Stimulated activated CD8-positive, alpha-beta memory T cell treated with anti-CD3 and anti-CD28 coated beads, Interleukin-12 subunit alpha, Interleukin-12 subunit beta, amount 100 ng/mL, for 24 hours (primary cell): ENCODE measurements at regions not wholly inside any gene's neighbourhood (a gene's known extent, or its start where the extent isn't known, plus 50 kb on each side); places are given as distances from the start of the nearest gene placed in this dataset.

Source experiments
- DNase-seq: peaks from one replicate; pipeline ENCODE4 v3.0.0-alpha.2; 2020; ENCODE audit errors: extremely low read depth

DNA sequence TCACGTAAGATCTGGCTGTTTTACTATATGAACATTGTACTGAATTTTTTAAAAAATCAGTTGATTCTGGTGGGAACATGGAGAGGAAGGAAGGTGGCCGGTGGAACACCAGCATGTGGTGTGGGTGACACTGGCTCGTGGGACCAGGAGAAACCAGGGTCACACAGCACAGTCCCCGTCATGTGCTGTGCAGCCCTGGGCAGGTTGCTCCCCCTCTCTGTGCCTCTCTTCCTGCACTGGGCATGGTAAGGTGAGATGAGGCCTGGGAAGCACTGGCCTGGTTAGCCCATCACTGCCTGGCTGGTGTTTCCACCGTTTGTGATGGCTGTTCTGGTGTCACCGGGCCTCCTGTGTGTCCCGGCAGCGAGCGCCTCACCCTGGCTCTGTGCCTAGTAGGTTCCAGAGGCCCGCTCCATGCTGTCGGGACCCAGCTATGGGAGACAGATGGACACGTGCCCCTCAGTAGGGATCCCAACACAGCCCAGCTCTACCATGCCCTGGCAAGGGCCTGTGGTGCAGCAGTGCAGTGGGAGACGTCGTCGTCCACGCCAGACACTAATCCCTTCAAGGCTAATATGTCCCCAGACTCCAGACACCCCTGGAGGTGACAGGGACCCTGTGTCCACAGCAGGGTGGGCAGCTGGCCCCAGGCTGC is 88.2 kb upstream of the LINC01488 start:
- DNase-seq: no peak

DNA sequence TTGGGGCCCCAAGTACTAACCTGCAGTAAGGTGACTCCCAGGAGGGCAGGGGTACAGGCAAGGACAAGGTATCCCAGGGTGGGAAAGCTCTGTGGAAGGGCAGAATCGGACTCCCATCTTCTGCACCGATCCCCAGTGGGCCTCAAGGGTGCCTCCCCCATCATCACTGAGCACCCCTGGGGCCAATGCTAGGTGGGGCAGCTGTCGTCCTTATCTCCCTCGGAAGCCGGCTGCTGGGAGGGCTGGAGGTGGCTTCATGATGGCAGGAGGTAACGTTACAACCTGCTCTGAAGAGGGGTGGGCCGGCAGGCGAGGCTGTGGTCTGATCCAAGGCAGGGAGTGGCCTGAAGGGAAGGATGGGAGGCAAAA is 87.6 kb upstream of the LINC01488 start:
- no peak for DNase-seq

DNA sequence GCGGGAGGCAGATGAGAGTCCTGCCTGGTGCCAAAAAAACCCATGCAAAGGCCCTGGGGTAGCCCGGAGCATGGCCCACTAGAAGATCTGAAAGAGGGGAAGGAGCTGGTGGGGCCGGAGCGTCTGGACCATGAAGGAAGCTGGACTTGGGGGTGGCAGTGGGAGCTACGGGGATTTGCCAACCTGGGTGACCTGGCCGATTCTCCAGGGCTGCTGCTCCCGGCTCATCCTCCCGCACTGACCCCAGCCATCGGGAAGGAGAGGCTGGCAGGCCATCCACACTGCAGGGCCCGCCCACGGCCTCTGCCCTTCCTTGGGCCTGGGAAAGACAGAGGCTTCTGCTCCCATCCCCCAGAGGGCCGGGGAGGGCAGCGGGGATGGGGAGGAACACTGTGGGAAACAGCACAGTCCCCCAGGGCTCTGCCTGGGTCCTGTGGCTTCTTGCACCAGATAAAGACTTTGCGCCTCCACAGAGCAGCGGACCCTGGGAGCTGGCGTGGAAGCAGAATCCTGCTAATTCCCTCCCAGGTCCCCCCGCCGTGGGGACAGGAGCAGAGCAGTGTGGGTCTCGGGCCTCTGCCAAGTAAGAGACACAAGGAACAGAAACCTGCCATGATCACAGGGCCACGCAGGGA is 87.1 kb upstream of the LINC01488 start:
- no peak for DNase-seq

DNA sequence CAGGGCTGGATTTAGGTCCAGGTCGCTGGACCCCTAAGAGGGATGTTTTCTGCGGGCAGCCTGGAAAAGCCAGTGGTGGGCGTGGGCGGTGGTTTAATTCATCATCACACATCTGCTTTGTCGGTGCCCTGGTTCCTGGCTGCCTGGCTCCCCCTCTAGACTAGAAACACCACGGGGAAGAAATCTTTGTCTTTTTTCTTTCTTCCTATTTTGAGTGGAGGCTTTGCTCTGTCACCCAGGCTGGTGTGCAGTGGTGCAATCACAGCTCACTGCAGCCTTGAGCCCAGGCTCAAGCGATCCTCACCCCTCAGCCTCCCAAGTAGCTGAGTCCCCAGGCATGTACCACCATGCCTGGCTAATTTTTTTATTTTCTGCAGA is 86.6 kb upstream of the LINC01488 start:
- DNase-seq: no peak

DNA sequence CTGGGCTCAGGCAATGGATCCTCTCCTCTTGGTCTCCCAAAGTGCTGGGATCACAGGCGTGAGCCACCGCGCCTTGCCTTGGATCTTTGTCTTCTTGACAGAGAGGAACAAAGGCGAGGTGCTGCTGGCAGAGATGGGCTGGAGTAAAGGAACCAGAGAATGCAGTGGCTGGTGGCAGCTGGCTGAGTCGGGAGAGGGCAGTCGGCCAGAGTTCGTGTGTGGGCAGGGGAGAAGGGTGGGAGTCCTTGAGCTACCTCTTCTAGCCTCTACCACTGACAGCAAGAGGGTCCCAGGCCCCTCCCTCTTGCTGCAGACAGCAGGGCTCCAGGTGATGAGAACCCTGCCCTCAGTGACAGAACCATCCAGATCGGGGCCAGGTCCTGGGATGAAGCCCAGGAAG is 86.2 kb upstream of the LINC01488 start:
- no peak for DNase-seq

DNA sequence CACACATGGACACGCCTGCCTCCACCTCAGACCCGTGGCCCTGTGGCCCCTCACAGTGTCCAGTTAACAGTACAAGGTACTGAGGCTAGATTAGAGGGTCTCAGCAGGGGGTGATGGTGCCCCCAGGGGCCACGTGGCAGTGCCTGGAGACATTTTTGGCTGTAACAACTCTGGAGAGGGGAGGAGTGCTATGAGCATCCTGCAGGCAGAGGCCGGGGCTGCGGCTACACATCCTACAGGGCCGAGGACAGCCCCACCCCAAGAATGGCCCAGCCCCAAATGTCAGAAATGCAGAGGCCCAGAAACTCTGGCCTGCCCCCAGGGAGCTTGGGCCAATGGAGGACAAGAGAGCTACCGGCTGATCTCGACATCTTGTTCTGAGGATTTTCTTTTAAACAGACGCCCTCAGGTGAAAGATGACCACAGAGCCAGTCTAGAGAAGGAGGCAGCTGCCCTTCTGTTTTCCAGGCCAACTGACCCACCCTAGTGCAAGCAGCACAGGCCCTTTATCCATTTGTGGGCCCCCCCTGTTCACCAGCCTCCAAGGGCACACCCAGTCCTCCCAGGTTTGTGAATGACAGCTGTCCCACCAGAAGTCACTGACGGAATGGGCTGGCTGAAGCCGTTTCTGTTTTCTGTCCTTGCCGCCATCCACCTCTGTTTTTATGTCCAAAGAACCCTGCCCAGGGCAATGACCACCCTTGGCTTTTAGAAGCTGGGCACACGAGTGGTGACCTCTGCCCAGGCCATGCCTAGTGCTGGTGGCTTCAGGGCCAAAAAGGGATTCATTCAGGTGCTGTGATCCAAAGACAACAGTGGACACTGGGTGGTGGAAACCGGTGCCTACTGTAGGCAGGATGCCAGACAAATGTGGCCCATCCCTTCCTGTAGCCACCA is 85.2 kb upstream of the LINC01488 start:
- no peak for DNase-seq

DNA sequence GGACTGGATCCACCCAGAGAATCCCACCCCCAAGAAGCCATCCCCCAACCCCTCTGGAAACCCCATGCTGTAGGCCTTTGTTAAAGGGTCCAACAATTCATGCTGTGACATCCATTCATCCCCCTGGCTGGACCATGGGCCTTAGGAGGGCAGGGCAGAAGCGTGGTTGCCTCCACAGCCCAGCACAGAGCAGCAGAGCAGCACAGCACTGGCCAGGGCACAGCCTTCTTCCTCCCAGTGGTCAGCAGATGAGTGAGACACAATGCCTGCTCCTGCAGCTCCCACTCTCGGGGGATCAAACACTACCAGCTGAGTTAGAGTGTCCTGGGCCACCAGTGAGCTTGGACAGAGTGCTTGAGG is 84.5 kb upstream of the LINC01488 start:
- no peak for DNase-seq

DNA sequence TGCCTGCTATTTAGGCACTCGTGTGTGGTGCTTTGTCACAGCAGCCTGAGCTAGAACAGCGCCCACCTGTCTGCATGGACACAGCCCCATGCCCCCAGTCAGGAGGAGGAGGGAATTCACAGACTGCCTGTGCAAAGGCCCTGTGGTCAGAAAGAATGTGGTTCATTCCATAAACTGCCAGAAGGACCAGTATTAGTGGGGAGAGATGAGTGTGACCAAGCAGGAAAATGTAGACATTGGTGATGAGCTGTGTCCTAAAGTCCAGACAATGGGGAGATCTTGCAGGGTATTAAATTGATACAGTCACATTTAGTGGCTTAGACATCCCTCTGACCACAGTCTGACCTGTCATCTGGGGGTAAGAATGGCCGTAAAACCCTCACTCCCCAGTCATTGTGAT is 83.7 kb upstream of the LINC01488 start:
- DNase-seq: no peak

DNA sequence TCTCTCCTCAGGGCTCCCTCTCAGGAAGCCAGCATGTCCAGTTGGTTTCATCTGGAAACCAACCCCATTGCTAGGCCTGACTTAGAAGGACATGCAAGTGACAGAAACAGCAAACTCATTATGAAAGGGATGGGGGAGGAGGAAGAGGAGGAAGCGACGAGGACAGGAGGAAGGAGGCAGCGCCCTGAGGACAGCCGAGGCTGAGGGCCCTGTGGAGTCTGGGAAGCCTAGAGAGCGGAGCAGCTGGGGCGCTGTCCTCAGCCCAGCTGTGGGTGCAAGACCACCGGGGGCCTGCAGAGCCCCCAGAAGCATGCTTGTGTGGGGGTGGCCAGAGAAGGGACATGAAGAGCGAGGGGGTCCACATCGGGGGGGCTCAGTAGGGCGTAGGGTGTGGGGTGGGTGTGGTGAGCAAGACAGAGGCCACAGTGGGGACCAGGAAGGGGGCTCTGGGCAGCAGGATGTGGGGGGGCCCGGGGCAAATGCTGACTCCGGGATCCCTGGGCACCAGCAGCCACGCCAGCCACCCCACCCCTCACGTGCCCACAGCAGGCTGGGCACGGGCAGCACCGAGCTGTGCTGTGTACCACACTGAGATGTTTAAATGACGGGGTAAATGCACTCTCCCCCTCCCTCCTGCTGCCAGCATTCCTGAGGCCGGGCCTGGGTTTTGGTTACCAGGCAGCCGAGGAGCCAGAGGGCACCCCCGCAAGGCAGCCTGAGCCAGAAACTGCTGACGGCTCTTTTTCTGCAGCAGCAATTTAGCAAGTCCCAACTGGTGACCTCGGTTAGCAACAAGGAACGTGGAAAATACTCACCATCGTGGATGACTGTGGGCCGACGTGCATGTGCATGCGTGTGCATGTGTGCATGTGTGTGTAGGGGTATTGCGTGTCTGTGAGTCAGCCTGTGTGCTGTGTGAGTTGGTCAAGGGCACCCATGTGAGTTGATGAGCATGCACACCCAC is 82.7 kb upstream of the LINC01488 start:
- DNase-seq: no peak

DNA sequence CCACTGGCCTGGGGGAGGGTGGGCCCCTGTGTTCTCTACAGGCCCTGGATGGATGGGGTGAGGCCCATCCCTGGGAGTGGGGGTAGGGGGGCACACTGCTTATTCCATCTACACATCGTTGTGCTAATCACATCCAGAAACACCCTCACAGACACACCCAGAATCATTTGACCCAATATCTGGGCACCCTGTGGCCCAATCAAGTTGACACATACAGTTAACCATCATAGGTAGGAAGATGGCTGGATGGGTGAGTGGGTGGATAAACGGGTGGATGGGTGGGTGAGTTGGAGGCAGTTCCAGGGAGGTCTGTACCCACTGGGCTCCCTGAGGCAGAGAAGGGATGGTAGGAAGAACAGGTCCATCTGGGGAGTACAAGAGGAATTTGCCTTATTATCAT is 81.3 kb upstream of the LINC01488 start:
- no peak for DNase-seq

DNA sequence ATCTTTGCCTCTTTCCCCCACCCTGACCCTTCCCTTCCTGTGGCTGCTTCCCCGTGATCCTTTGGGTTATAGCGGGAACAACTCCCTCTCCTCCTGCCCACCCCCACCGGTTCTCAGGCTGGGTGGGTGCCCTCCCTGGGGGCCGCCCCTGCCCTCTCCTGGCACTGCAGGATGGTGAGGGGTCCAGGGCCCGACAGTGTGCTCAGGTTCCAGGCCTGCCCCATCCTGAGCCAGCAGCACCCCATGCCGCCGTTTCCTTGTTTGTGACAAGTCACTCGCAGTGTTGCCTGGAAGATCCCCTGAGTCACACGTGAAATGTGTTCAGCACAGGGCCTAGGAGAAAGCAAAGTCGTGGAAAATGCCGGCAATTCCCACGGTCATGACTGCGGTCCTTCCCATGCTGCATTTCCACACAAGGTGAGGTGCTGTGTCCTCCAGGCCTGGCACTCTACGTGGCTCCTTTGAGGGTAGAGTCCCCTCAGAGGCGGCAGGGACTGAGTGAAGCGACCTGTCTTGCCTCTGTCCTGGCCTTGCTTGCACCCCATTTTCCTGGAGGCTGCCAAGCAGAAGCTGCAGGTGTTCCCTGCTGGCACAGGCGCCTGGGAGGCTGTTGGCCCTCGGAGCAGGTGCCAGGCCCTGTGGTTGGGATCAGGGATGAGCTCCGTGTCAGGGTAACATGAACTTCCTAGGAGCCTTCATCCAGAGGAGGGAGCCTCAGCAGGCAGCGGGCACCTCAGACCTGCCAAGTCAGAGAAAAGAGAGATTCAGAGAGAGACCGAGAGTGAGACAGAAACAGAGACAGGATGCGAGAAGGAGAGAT is 80.5 kb upstream of the LINC01488 start:
- DNase-seq: no peak

DNA sequence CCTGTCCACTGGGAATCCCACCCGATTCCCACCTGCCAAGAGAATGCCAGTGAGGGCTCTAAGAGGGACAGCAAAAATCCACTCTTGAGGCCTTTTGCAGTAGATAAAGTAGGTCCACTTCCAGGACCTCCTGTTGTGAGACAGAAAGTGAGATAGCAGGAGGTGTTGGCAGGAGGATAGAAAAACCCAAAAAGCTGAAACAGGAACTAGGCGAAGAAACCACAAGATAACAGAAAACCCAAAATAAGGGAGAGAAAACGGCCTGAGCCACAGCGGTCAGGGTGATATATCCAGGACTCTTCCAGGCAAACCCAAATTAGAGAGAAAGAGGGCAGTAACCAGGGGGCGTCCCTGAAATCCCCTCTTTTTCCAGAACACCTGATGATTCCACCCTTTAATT is 79.7 kb upstream of the LINC01488 start:
- DNase-seq: no peak

DNA sequence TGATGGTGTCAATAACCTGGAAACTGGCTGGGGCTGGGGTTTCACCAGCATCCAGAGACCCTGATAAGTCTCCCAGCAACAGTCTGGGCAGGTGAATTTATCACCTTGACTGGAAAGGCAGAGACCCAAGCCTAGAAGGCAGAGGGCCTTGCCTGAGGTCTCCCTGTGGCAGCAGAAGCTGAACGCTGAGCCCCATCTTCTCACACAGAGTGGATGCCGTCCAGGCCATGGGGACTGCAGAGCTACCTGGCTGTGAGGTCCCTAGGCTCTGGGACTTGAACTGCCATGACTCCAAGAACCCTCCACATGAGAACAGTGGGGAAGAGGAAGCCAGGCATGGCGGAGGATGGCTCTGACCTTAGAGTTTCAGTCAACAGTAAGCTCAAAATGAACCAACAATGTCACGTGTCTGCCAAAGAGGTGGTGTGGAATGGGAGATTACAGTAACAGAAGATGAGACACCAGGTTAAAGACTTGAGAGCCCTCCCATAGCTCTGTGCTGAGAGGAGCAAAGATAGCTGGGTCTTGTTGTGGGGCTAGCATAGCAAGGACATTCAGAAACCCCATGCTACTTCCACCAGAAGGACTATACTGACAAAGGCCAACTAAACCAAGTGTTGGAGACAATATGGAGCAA is 79.1 kb upstream of the LINC01488 start:
- no peak for DNase-seq

DNA sequence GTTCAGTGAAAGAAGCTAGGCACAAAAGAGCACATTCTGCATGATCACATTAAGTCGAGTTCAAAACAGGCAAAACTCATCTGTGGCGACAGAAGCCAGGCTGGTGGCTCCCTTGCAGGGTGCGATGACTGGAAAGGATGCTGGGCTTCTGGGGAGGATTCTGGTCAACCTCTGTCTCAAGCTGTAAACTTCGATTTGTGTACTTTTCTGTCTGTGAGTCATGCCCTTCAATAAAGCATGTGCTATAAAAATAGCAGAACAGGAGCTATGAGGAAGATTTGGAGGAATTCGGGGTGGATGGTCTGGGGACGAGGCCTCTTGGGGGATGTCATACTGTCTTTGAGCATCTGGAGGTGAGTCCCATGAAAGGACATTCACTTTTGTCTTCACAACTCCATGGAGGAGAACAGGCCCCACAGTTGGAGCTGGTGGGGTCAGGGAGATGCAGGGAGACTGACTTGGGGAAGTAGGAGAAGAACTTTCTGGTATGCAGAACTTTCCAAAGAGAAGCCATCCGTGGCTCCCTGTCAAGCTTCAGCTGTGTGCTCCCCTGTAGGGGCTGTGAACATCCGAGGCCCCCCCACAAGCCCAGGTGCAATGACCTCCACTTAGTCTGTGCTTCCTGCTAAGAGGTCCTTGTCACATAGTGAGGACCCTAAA is 77.8 kb upstream of the LINC01488 start:
- DNase-seq: no peak

DNA sequence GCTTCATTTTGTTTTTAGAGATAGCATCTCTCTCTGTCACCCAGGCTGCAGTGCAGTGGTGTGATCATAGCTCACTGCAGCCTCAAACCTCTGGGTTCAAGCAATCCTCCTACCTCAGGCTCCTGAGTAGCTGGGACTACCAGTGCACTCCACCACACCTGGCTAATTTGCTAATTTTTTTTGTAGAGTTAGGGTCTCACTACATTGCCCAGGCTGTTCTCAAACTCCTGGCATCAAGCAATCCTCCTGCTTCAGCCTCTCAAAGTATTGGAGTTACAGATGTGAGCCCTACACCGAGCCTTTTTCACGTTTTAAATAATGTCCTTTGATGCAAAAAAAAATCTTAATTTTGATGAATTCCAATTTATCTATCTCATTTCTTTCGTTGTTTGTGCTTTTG is 75.4 kb upstream of the LINC01488 start:
- no peak for DNase-seq

DNA sequence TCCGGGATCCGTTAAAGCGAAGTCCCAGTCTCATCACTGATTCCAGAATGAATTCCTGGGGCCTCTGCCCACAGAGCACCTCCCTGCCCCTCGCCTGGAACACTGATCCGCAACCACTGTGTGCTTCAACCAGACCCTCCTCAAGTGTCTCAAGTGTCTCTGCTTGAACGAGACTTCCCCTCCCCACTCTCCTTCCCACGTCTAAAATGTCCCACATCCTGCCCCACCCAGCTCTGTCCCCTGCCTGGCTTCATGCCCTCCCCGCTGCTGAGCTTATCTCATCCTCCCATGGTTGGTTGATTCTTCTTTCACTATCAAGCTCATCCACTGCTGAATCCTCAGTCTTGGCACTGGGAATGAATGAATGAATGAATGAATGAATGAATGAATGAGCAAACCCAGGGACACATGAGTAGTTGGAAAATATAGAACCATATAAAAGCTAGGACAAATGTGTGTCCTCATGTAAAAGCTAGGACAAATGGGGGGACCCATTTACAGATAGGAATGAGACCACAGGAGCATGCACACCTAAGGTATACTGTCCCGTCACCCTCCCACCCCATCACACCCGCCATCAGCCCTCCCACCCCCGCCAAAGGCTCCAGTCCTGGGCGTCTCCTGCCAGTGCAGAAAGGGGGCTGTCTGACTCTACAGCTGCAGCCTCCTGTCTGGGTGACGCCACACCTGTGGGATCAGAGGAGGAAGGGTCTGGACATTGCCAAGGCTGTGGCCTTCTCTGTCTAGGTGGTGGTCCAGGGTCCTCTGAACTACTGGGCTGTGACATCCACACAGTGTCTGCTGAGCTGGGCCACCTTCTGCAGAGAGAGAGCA is 71.4 kb upstream of the LINC01488 start:
- DNase-seq: no peak

DNA sequence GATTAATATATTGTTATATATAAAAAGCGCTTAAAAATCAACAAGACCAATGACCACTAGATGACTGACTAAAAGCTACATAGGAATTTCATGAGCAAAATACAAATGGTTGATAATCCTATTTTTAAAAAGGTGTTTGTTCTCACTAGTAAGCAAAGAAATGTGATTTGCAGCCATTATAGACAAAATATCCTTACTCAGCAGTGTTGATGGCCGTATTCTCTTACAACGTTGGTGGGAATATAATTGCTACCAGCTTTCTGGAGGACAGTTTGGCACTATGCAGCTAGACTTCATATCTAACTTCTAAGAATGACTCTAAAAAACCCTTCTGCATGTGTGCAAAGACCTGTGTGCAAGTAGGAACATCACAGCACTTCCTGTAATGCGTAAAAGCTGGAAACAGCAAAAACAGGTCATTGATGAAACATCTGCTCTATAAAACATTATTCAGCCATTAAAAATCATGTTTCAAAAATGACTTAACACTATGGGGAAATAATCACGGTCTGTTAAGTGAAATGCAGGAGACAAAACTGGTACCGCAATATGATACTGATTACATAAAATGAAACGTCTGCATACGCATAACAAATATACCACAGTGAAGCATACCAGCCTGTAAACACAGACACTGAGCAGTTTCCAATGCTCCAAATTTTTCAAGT is 70.1 kb upstream of the LINC01488 start:
- no peak for DNase-seq

DNA sequence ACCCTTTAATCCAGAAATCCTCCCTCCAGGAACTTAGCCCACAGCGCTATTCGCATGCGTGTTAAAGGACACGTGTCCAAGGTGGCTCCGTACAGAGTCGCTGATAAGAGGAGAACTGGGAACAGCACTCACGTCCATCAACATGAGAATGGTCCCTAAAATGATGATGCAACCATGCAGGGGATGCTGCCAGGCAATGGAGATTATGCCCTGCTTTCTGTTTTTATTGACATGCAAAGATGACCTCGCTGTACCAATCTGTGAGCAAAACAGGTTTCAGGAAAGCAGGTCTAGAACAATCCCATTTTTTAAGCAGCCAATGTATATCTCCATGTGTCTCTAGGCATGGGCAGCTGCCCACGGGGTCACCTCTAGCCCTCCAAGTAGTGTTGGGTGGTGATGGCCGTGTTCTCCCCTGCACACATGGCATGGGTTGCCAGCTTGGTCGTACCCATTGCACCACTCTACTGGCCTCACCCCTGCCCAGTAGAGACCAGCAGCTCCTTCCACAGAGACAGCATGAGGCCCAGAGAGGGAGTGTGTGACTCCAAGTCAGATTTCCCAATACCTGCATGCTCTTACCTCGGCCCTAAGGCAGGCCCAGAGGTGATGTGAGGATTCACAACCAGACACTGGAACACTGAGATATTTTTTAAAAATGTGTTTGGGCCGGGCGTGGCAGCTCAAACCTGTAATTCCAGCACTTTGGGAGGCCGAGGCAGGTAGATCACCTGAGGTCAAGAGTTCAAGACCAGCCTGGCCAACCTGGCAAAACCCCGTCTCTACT is 68.3 kb upstream of the LINC01488 start:
- DNase-seq: no peak
